ENCODE measurements at regions not wholly inside any gene's neighbourhood (a gene's known extent, or its start where the extent isn't known, plus 50 kb on each side); places are given as distances from the start of the nearest gene placed in this dataset.

GRCh38 chr2:138176862-138177439 is 212.7 kb downstream of the HNMT start:
- DNase-seq (ENCODE audit: low spot score) = no peak

- no peak for DNase-seq (ENCODE audit: low spot score)
Observed at GRCh38 chr2:138177693-138178092, 213.4 kb downstream of the HNMT start.

- DNase-seq (ENCODE audit: low spot score) = no peak
Observed at GRCh38 chr2:138180692-138181386, 216.6 kb downstream of the HNMT start.

GRCh38 chr2:138182250-138182936 is 218.1 kb downstream of the HNMT start:
- no peak for DNase-seq (ENCODE audit: low spot score)

GRCh38 chr2:138182937-138183312 is 218.7 kb downstream of the HNMT start:
- no peak for DNase-seq (ENCODE audit: low spot score)

GRCh38 chr2:138183705-138184104 is 219.4 kb downstream of the HNMT start:
- no peak for DNase-seq (ENCODE audit: low spot score)

- DNase-seq (ENCODE audit: low spot score) = no peak
Observed at GRCh38 chr2:138184428-138184827, 220.2 kb downstream of the HNMT start.

- no peak for DNase-seq (ENCODE audit: low spot score)
Observed at GRCh38 chr2:138185827-138186226, 221.6 kb downstream of the HNMT start.

GRCh38 chr2:138187221-138187620 is 222.9 kb downstream of the HNMT start:
- DNase-seq (ENCODE audit: low spot score) = peak; percentile 50

GRCh38 chr2:138190999-138191398 is 226.7 kb downstream of the HNMT start:
- no peak for DNase-seq (ENCODE audit: low spot score)

GRCh38 chr2:138193416-138194213 is 229.3 kb downstream of the HNMT start:
- DNase-seq (ENCODE audit: low spot score) = no peak

- no peak for DNase-seq (ENCODE audit: low spot score)
Observed at GRCh38 chr2:138201286-138201685, 237.0 kb downstream of the HNMT start.

GRCh38 chr2:138202762-138203161 is 238.5 kb downstream of the HNMT start:
- DNase-seq (ENCODE audit: low spot score) = no peak

GRCh38 chr2:138205281-138205680 is 241.0 kb downstream of the HNMT start:
- DNase-seq (ENCODE audit: low spot score) = no peak

GRCh38 chr2:138207074-138207930 is 243.0 kb downstream of the HNMT start:
- no peak for DNase-seq (ENCODE audit: low spot score)

GRCh38 chr2:138209009-138209408 is 244.7 kb downstream of the HNMT start:
- no peak for DNase-seq (ENCODE audit: low spot score)

GRCh38 chr2:138210487-138210886 is 246.2 kb downstream of the HNMT start:
- DNase-seq (ENCODE audit: low spot score) = no peak

GRCh38 chr2:138212434-138212833 is 248.2 kb downstream of the HNMT start:
- no peak for DNase-seq (ENCODE audit: low spot score)

- DNase-seq (ENCODE audit: low spot score) = no peak
Observed at GRCh38 chr2:138213084-138213483, 248.8 kb downstream of the HNMT start.

GRCh38 chr2:138213624-138214023 is 249.4 kb downstream of the HNMT start:
- DNase-seq (ENCODE audit: low spot score) = no peak

- no peak for DNase-seq (ENCODE audit: low spot score)
Observed at GRCh38 chr2:138215958-138216357, 251.7 kb downstream of the HNMT start.

GRCh38 chr2:138217975-138218374 is 253.7 kb downstream of the HNMT start:
- no peak for DNase-seq (ENCODE audit: low spot score)

Data from putamen (tissue), 1 donor.